Thymus (tissue), 11 donors: ENCODE measurements at regions not wholly inside any gene's neighbourhood (a gene's known extent, or its start where the extent isn't known, plus 50 kb on each side); places are given as distances from the start of the nearest gene placed in this dataset.

Experiments
- DNase-seq, 9 donors: peaks; one replicate each; pipeline ENCODE4 v3.0.0-alpha.2; 2013; ENCODE audit warnings: low spot score in 9 of 9, low read depth in 6 of 9, missing footprints in 1 of 9
- H3K27ac ChIP-seq, 2 donors: one replicate each; pipeline ENCODE4 v1.5.1; 2013; ENCODE audit warnings: control low read depth in 1 of 2, low read depth in 1 of 2, low read length in 1 of 2, mild to moderate bottlenecking in 1 of 2, moderate library complexity in 1 of 2
- H3K27me3 ChIP-seq, 2 donors: one replicate each; pipeline ENCODE4 v1.5.1; 2013; ENCODE audit warnings: low read length in 1 of 2; ENCODE audit not compliant: control insufficient read depth in 2 of 2, insufficient read depth in 1 of 2
- H3K36me3 ChIP-seq, 2 donors: one replicate each; pipeline ENCODE4 v1.5.1; 2013; ENCODE audit warnings: low read length in 1 of 2, mild to moderate bottlenecking in 1 of 2, moderate library complexity in 1 of 2; ENCODE audit not compliant: control insufficient read depth in 2 of 2, insufficient read depth in 2 of 2
- H3K4me1 ChIP-seq, 2 donors: one replicate each; pipeline ENCODE4 v1.5.1; 2013; ENCODE audit warnings: low read length in 2 of 2; ENCODE audit not compliant: control insufficient read depth in 2 of 2, insufficient read depth in 2 of 2
- H3K4me3 ChIP-seq, 2 donors: one replicate each; pipeline ENCODE4 v1.5.1; 2013; ENCODE audit warnings: low read length in 2 of 2, control low read depth in 1 of 2, mild to moderate bottlenecking in 1 of 2
- H3K9me3 ChIP-seq, 2 donors: one replicate each; pipeline ENCODE4 v1.5.1; 2013; ENCODE audit warnings: low read length in 1 of 2, mild to moderate bottlenecking in 1 of 2; ENCODE audit not compliant: control insufficient read depth in 2 of 2, insufficient read depth in 1 of 2
- WGBS: extraction: QIAGEN DNeasy Blood & Tissue Kit; methylation state at CpG from one replicate; pipeline ENCODE4 v1.1.7; 2013; 5-methylcytosine and 5-hydroxymethylcytosine counted together
- donor health status: healthy.

- whole genome bisulfite sequencing = 96% methylated on average over 9 of the region's 9 CpGs
These were observed 157.5 kb upstream of the SMIM23 start for GRCh38 chr5:171627936-171628632.

GRCh38 chr5:171628633-171628974 is 157.0 kb upstream of the SMIM23 start:
- no peak for DNase-seq
- WGBS = 93% methylated on average over 6 of the region's 6 CpGs
- no peaks in the 10 kb centered on the region for H3K36me3 ChIP-seq
- H3K27ac ChIP-seq = no peak overlapping the region
- no peak overlapping the region for H3K4me3 ChIP-seq
- H3K27me3 ChIP-seq = peaks cover 0 to 18% of the 10 kb centered on the region in 2 donors
- H3K4me1 ChIP-seq = peaks cover 5 to 14% of the 10 kb centered on the region in 2 donors
- H3K9me3 ChIP-seq = no peaks in the 10 kb centered on the region

More at GRCh38 chr5:171627936-171628632, 157.5 kb upstream of the SMIM23 start:
- no peaks in the 10 kb centered on the region for H3K36me3 ChIP-seq
- H3K4me3 ChIP-seq = no peak overlapping the region
- peaks cover 5 to 14% of the 10 kb centered on the region in 2 donors for H3K4me1 ChIP-seq
- no peak for DNase-seq
- no peaks in the 10 kb centered on the region for H3K9me3 ChIP-seq
- peaks cover 0 to 18% of the 10 kb centered on the region in 2 donors for H3K27me3 ChIP-seq
- no peak overlapping the region for H3K27ac ChIP-seq

DNA sequence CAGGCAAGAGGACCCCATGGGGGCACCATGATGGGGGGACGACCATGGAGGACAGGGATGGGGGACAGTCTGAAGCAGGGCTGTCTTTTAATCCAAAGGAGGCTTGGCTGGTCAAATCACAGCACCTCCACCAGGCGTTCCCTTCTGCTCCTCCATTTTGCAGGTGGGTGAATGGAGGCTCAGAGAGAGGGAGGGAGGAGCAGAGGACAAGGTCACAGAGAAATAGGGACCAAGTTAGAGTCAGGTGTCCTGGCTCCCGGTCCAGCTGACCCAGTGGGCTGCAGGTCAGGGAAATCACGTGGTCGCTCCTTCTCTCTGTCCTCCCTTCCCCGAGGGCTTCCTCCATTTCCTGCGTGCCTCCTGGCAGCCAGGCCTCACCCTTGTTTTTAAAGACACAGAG is 156.4 kb upstream of the SMIM23 start:
- 57% methylated on average over 7 of the region's 7 CpGs for WGBS
- no peak for DNase-seq
- no peak overlapping the region for H3K27ac ChIP-seq
- peaks cover 0 to 18% of the 10 kb centered on the region in 2 donors for H3K27me3 ChIP-seq
- no peak overlapping the region for H3K4me3 ChIP-seq
- H3K4me1 ChIP-seq = peaks cover 5 to 14% of the 10 kb centered on the region in 2 donors
- H3K9me3 ChIP-seq = no peaks in the 10 kb centered on the region
- no peaks in the 10 kb centered on the region for H3K36me3 ChIP-seq

GRCh38 chr5:171629628-171630349 is 155.8 kb upstream of the SMIM23 start:
- WGBS = 8% methylated on average over 28 of the region's 28 CpGs
- H3K4me3 ChIP-seq = no peak overlapping the region
- H3K27ac ChIP-seq = no peak overlapping the region
- H3K4me1 ChIP-seq = peaks cover 5 to 14% of the 10 kb centered on the region in 2 donors
- no peaks in the 10 kb centered on the region for H3K9me3 ChIP-seq
- peak in 4 of 9 donors; percentile 3 to 13 (median 12) for DNase-seq
- H3K36me3 ChIP-seq = no peaks in the 10 kb centered on the region
- peaks cover 0 to 18% of the 10 kb centered on the region in 2 donors for H3K27me3 ChIP-seq

DNA sequence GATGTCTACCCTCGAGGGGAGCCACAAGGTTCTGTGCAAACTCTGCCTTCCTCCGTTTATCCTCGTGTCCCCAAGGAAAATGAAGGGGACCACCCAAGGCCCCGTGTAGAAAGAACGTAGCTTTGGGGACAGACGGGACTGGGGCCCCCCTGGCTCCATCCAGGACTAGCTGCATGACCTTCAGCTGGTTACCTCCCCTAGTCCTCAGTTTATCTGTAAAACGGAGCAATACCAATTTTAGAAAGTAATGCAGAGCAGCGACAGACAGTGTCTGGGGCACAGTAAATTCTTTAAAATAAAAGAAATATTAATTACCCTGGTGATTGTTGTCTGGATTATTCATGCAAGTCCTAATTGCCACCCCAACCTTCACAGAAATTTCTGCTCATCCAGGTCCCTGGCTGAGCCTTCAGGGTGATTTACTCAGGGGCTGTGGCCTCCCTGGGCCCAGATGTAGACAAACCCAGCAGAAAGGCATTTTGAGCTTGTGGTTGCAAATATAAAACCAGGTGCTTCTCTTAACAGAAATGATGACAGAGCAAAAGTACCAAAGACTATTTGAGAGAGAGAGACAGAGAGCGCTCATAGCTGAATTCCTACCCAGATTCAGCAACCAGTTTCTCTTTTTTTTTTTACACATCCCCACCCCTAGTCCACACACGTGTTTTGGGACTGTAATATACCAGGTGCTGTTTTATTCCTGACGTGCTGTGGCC is 155.1 kb upstream of the SMIM23 start:
- DNase-seq = peak in 1 of 9 donors; percentile 27
- WGBS = 24% methylated on average over 11 of the region's 11 CpGs
- H3K4me1 ChIP-seq = peaks cover 5 to 14% of the 10 kb centered on the region in 2 donors
- peaks cover 0 to 18% of the 10 kb centered on the region in 2 donors for H3K27me3 ChIP-seq
- H3K4me3 ChIP-seq = no peak overlapping the region
- no peaks in the 10 kb centered on the region for H3K36me3 ChIP-seq
- H3K9me3 ChIP-seq = no peaks in the 10 kb centered on the region
- no peak overlapping the region for H3K27ac ChIP-seq

- H3K9me3 ChIP-seq = no peaks in the 10 kb centered on the region
- H3K4me3 ChIP-seq = no peak overlapping the region
- no peak for DNase-seq
- H3K27ac ChIP-seq = no peak overlapping the region
- peaks cover 0 to 18% of the 10 kb centered on the region in 2 donors for H3K27me3 ChIP-seq
- no peaks in the 10 kb centered on the region for H3K36me3 ChIP-seq
- peaks cover 5 to 14% of the 10 kb centered on the region in 2 donors for H3K4me1 ChIP-seq
- WGBS = 42% methylated on average over 3 of the region's 3 CpGs
These were observed 153.0 kb upstream of the SMIM23 start for GRCh38 chr5:171632616-171633015.

GRCh38 chr5:171633776-171634470 is 151.7 kb upstream of the SMIM23 start:
- 47% methylated on average over 7 of the region's 7 CpGs for WGBS
- H3K27ac ChIP-seq = no peak overlapping the region
- H3K36me3 ChIP-seq = no peaks in the 10 kb centered on the region
- DNase-seq = peak in 1 of 9 donors; percentile 9
- H3K9me3 ChIP-seq = no peaks in the 10 kb centered on the region
- peaks cover 5 to 14% of the 10 kb centered on the region in 2 donors for H3K4me1 ChIP-seq
- no peak overlapping the region for H3K4me3 ChIP-seq
- peaks cover 0 to 12% of the 10 kb centered on the region in 2 donors for H3K27me3 ChIP-seq

- Histone ChIP-seq H3K27ac (no peak overlapping the region), H3K36me3 (no peaks in the 10 kb centered on the region), H3K4me1 (peaks cover 5 to 13% of the 10 kb centered on the region in 2 donors), H3K27me3 (peaks cover 0 to 7% of the 10 kb centered on the region in 2 donors), H3K4me3 (no peak overlapping the region), H3K9me3 (no peaks in the 10 kb centered on the region)
- no peak for DNase-seq
These were observed 151.1 kb upstream of the SMIM23 start for GRCh38 chr5:171634511-171634910.
